ENCODE measurements at regions not wholly inside any gene's neighbourhood (a gene's known extent, or its start where the extent isn't known, plus 50 kb on each side); places are given as distances from the start of the nearest gene placed in this dataset.

GRCh38 chr12:107634530-107634929, 51.1 kb upstream of the PWP1 start:
- TF ChIP-seq POLR2A (IDR thresholded peaks at IDR 0.05): no peak
- TF ChIP-seq, protein P1, sequence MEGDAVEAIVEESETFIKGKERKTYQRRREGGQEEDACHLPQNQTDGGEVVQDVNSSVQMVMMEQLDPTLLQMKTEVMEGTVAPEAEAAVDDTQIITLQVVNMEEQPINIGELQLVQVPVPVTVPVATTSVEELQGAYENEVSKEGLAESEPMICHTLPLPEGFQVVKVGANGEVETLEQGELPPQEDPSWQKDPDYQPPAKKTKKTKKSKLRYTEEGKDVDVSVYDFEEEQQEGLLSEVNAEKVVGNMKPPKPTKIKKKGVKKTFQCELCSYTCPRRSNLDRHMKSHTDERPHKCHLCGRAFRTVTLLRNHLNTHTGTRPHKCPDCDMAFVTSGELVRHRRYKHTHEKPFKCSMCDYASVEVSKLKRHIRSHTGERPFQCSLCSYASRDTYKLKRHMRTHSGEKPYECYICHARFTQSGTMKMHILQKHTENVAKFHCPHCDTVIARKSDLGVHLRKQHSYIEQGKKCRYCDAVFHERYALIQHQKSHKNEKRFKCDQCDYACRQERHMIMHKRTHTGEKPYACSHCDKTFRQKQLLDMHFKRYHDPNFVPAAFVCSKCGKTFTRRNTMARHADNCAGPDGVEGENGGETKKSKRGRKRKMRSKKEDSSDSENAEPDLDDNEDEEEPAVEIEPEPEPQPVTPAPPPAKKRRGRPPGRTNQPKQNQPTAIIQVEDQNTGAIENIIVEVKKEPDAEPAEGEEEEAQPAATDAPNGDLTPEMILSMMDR (IDR thresholded peaks at IDR 0.05): no peak

Data from esophagus squamous epithelium (tissue), 4 donors.